ENCODE measurements at regions not wholly inside any gene's neighbourhood (a gene's known extent, or its start where the extent isn't known, plus 50 kb on each side); places are given as distances from the start of the nearest gene placed in this dataset.

- TF ChIP-seq YY1 (IDR thresholded peaks at IDR 0.05; ENCODE audit: low read depth), result no peak
- no peak for TF ChIP-seq FOXJ3 (CRISPR knock-in tag; IDR thresholded peaks at IDR 0.05)
- no peak for TF ChIP-seq MEF2A (IDR thresholded peaks at IDR 0.05; ENCODE audit: borderline replicate concordance, low read depth)
- TF ChIP-seq TEAD4 (IDR thresholded peaks at IDR 0.05; ENCODE audit: borderline replicate concordance, insufficient read depth), result no peak
- TF ChIP-seq RAD21 (IDR thresholded peaks at IDR 0.05; ENCODE audit: low read length), result no peak
- TF ChIP-seq SMC3 (IDR thresholded peaks at IDR 0.05; ENCODE audit: low read depth, low read length), result no peak
- TF ChIP-seq TCF12 (IDR thresholded peaks at IDR 0.05), result no peak
- TF ChIP-seq CTCF (IDR thresholded peaks at IDR 0.05), result no peak
- no peak for TF ChIP-seq JUND (IDR thresholded peaks at IDR 0.05)
- no peak for TF ChIP-seq EZH2phosphoT487 (IDR thresholded peaks at IDR 0.05; ENCODE audit: borderline replicate concordance, low read depth)
- TF ChIP-seq TAF1 (IDR thresholded peaks at IDR 0.05; ENCODE audit: borderline replicate concordance, low read depth, low read length), result no peak
- TF ChIP-seq NRF1 (IDR thresholded peaks at IDR 0.05; ENCODE audit: low read depth, low read length), result no peak
These were observed 151.2 kb downstream of the IRX5 start for GRCh38 chr16:55081622-55082590.

Measured in SK-N-SH (cell line).